ENCODE measurements at regions not wholly inside any gene's neighbourhood (a gene's known extent, or its start where the extent isn't known, plus 50 kb on each side); places are given as distances from the start of the nearest gene placed in this dataset.

- Mint-ChIP-seq H3K36me3 (ENCODE audit: low read depth) (peaks cover 16% of the 10 kb centered on the region), H3K9me3 (peaks cover 18% of the 10 kb centered on the region), H3K4me3 (no peak overlapping the region), H3K27ac (no peak overlapping the region), H3K27me3 (ENCODE audit: low read depth, poor library complexity) (peaks cover 3% of the 10 kb centered on the region), H3K4me1 (peaks cover 34% of the 10 kb centered on the region)
- no peak for TF ChIP-seq CTCF (IDR thresholded peaks at IDR 0.05)
- DNase-seq = no peak
Observed at GRCh38 chr14:31954991-31955390, 122.1 kb upstream of the ARHGAP5 start.

GRCh38 chr14:31955936-31956579, 121.0 kb upstream of the ARHGAP5 start:
- Mint-ChIP-seq H3K4me1 (peaks cover 24% of the 10 kb centered on the region), H3K4me3 (no peak overlapping the region), H3K27ac (no peak overlapping the region), H3K36me3 (ENCODE audit: low read depth) (peaks cover 20% of the 10 kb centered on the region), H3K9me3 (peaks cover 18% of the 10 kb centered on the region), H3K27me3 (ENCODE audit: low read depth, poor library complexity) (peaks cover 3% of the 10 kb centered on the region)
- DNase-seq = no peak
- no peak for TF ChIP-seq CTCF (IDR thresholded peaks at IDR 0.05)

- Mint-ChIP-seq H3K36me3 (ENCODE audit: low read depth) (peaks cover 20% of the 10 kb centered on the region), H3K27ac (no peak overlapping the region), H3K9me3 (peaks cover 18% of the 10 kb centered on the region), H3K4me1 (peaks cover 8% of the 10 kb centered on the region), H3K4me3 (no peak overlapping the region), H3K27me3 (ENCODE audit: low read depth, poor library complexity) (peaks cover 3% of the 10 kb centered on the region)
- DNase-seq = no peak
- TF ChIP-seq CTCF (IDR thresholded peaks at IDR 0.05) = no peak
Observed at GRCh38 chr14:31957565-31957964, 119.5 kb upstream of the ARHGAP5 start.

- peaks cover 3% of the 10 kb centered on the region for H3K27me3 Mint-ChIP-seq (ENCODE audit: low read depth, poor library complexity)
- H3K4me1 Mint-ChIP-seq = peaks cover 10% of the 10 kb centered on the region
- DNase-seq = no peak
- TF ChIP-seq CTCF (IDR thresholded peaks at IDR 0.05) = no peak
- no peak overlapping the region for H3K4me3 Mint-ChIP-seq
- H3K36me3 Mint-ChIP-seq (ENCODE audit: low read depth) = peaks cover 20% of the 10 kb centered on the region
- H3K27ac Mint-ChIP-seq = no peak overlapping the region
- peaks cover 18% of the 10 kb centered on the region for H3K9me3 Mint-ChIP-seq
Observed at GRCh38 chr14:31960039-31960438, 117.1 kb upstream of the ARHGAP5 start.

GRCh38 chr14:31961896-31962295, 115.2 kb upstream of the ARHGAP5 start:
- peaks cover 12% of the 10 kb centered on the region for H3K36me3 Mint-ChIP-seq (ENCODE audit: low read depth)
- no peak for TF ChIP-seq CTCF (IDR thresholded peaks at IDR 0.05)
- H3K27ac Mint-ChIP-seq = no peak overlapping the region

GRCh38 chr14:31962920-31963319, 114.2 kb upstream of the ARHGAP5 start:
- peaks cover 8% of the 10 kb centered on the region for H3K36me3 Mint-ChIP-seq (ENCODE audit: low read depth)
- no peak for DNase-seq
- peaks cover 15% of the 10 kb centered on the region for H3K4me1 Mint-ChIP-seq
- H3K27ac Mint-ChIP-seq = no peak overlapping the region
- peaks cover under 1% of the 10 kb centered on the region for H3K9me3 Mint-ChIP-seq
- H3K4me3 Mint-ChIP-seq = no peak overlapping the region
- TF ChIP-seq CTCF (IDR thresholded peaks at IDR 0.05) = no peak
- no peaks in the 10 kb centered on the region for H3K27me3 Mint-ChIP-seq (ENCODE audit: low read depth, poor library complexity)

More at GRCh38 chr14:31961896-31962295, 115.2 kb upstream of the ARHGAP5 start:
- no peak for DNase-seq
- Mint-ChIP-seq H3K27me3 (ENCODE audit: low read depth, poor library complexity) (no peaks in the 10 kb centered on the region), H3K4me1 (peaks cover 11% of the 10 kb centered on the region), H3K4me3 (no peak overlapping the region), H3K9me3 (peaks cover 10% of the 10 kb centered on the region)

Measured in nephron progenitor cell (in vitro differentiated cells).